Hippocampal formation (tissue), 2 donors: ENCODE measurements at regions not wholly inside any gene's neighbourhood (a gene's known extent, or its start where the extent isn't known, plus 50 kb on each side); places are given as distances from the start of the nearest gene placed in this dataset.

Source experiments
- DNase-seq, 2 donors: peaks; one replicate each; lab custom pipeline; 2025; lab: John Stamatoyannopoulos, UW

GRCh38 chr21:24369746-24370145 lies 1237.5 kb downstream of the MRPL39 start:
- no peak for DNase-seq

- DNase-seq: no peak
Observed at GRCh38 chr21:24369278-24369677, 1238.0 kb downstream of the MRPL39 start.

GRCh38 chr21:24367936-24368335 lies 1239.3 kb downstream of the MRPL39 start:
- no peak for DNase-seq

GRCh38 chr21:24353492-24353891 lies 1253.8 kb downstream of the MRPL39 start:
- DNase-seq: no peak

GRCh38 chr21:24339406-24339805 lies 1267.9 kb downstream of the MRPL39 start:
- DNase-seq: no peak

- no peak for DNase-seq
Observed at GRCh38 chr21:24336491-24336890, 1270.8 kb downstream of the MRPL39 start.

- DNase-seq: no peak
Observed at GRCh38 chr21:24323536-24323935, 1283.7 kb downstream of the MRPL39 start.

- DNase-seq: no peak
Observed at GRCh38 chr21:24316277-24316922, 1290.9 kb downstream of the MRPL39 start.

- DNase-seq: no peak
Observed at GRCh38 chr21:24310788-24311187, 1296.5 kb downstream of the MRPL39 start.

- no peak for DNase-seq
Observed at GRCh38 chr21:24308183-24308582, 1299.1 kb downstream of the MRPL39 start.

- DNase-seq: no peak
Observed at GRCh38 chr21:24302400-24302799, 1304.9 kb downstream of the MRPL39 start.

- no peak for DNase-seq
Observed at GRCh38 chr21:24298040-24298439, 1309.2 kb downstream of the MRPL39 start.

GRCh38 chr21:24294171-24294570 lies 1313.1 kb downstream of the MRPL39 start:
- no peak for DNase-seq

- no peak for DNase-seq
Observed at GRCh38 chr21:24290151-24290833, 1317.0 kb downstream of the MRPL39 start.

- DNase-seq: no peak
Observed at GRCh38 chr21:24289539-24289938, 1317.7 kb downstream of the MRPL39 start.

GRCh38 chr21:24280596-24280995 lies 1326.7 kb downstream of the MRPL39 start:
- no peak for DNase-seq

GRCh38 chr21:24278711-24279110 lies 1328.6 kb downstream of the MRPL39 start:
- DNase-seq: no peak

GRCh38 chr21:24276204-24276603 lies 1331.1 kb downstream of the MRPL39 start:
- DNase-seq: no peak

- DNase-seq: no peak
Observed at GRCh38 chr21:24275616-24276015, 1331.7 kb downstream of the MRPL39 start.

GRCh38 chr21:24272521-24272938 lies 1334.8 kb downstream of the MRPL39 start:
- no peak for DNase-seq

- DNase-seq: no peak
Observed at GRCh38 chr21:24265987-24266386, 1341.3 kb downstream of the MRPL39 start.

- no peak for DNase-seq
Observed at GRCh38 chr21:24260751-24261150, 1346.5 kb downstream of the MRPL39 start.

- no peak for DNase-seq
Observed at GRCh38 chr21:24259241-24259640, 1348.0 kb downstream of the MRPL39 start.

GRCh38 chr21:24255591-24255990 lies 1351.7 kb downstream of the MRPL39 start:
- DNase-seq: no peak
